ENCODE measurements at regions not wholly inside any gene's neighbourhood (a gene's known extent, or its start where the extent isn't known, plus 50 kb on each side); places are given as distances from the start of the nearest gene placed in this dataset.
A peak's percentile ranks its signal among the peaks of the same experiment; 100 is the strongest.

GRCh38 chr1:194825382-194825781, 1639.0 kb upstream of the B3GALT2 start:
- WGBS (ENCODE audit: insufficient coverage, low coverage, missing lambda C conversion rate): 54% methylated on average over 1 of the region's 1 CpG
- no peak overlapping the region for H3K4me2 ChIP-seq (ENCODE audit: insufficient read depth, low read length)
- no peak overlapping the region for H3K4me3 ChIP-seq
- H3K4me1 ChIP-seq (replicated peaks in 1 of 2; ENCODE audit: control insufficient read depth in 2 of 2, insufficient read depth in 2 of 2, low read length in 2 of 2): no peaks in the 10 kb centered on the region
- ChIA-PET CTCF (ENCODE audit: low intra/inter-chr PET ratio) (no interaction called here), POLR2A (interaction anchor here (0.8 kb wide), 1 partner anchor 49 kb away, joined by 3 read pairs; no protein-coding TSS in a partner anchor)
- no TSS peak for BruUV-seq (replicated peaks)
- H3K9me3 ChIP-seq (replicated peaks; ENCODE audit: control insufficient read depth, insufficient read depth, low read depth, low read length): no peaks in the 10 kb centered on the region
- H2AFZ ChIP-seq (ENCODE audit: low read depth, low read length): no peak overlapping the region
- DNase-seq (ENCODE audit: extremely low read depth in 1 of 4, low spot score in 3 of 4) (no peak), ATAC-seq (peak; percentile 57; the same call in 2 of the 3 replicates), FAIRE-seq (no peak)
- H3K27ac ChIP-seq (ENCODE audit: extremely low read depth, low read depth, low read length): no peak overlapping the region
- intact Hi-C loops (cut with micrococcal nuclease) (no loop called here), in situ Hi-C loops (cut with MboI) (no loop called here)
- H3K27me3 ChIP-seq (ENCODE audit: control insufficient read depth in 2 of 2, insufficient read depth in 2 of 2, low read length in 2 of 2): no peaks in the 10 kb centered on the region
- no peak overlapping the region for H3K9ac ChIP-seq (ENCODE audit: insufficient read depth in 1 of 2, low read depth in 2 of 2, low read length in 2 of 2)
- peaks cover 45% of the 10 kb centered on the region for H3K79me2 ChIP-seq (ENCODE audit: control insufficient read depth, insufficient read depth, low read length)
- H3K9me1 ChIP-seq (ENCODE audit: control insufficient read depth, insufficient read depth, low read length): no peaks in the 10 kb centered on the region
- H3K36me3 ChIP-seq (ENCODE audit: control insufficient read depth, insufficient read depth, low read length): no peaks in the 10 kb centered on the region
- H4K20me1 ChIP-seq (replicated peaks; ENCODE audit: control insufficient read depth, insufficient read depth, low read length): no peaks in the 10 kb centered on the region
- TF ChIP-seq ZNF24 (IDR thresholded peaks at IDR 0.05): no peak
- TF ChIP-seq, protein P1, sequence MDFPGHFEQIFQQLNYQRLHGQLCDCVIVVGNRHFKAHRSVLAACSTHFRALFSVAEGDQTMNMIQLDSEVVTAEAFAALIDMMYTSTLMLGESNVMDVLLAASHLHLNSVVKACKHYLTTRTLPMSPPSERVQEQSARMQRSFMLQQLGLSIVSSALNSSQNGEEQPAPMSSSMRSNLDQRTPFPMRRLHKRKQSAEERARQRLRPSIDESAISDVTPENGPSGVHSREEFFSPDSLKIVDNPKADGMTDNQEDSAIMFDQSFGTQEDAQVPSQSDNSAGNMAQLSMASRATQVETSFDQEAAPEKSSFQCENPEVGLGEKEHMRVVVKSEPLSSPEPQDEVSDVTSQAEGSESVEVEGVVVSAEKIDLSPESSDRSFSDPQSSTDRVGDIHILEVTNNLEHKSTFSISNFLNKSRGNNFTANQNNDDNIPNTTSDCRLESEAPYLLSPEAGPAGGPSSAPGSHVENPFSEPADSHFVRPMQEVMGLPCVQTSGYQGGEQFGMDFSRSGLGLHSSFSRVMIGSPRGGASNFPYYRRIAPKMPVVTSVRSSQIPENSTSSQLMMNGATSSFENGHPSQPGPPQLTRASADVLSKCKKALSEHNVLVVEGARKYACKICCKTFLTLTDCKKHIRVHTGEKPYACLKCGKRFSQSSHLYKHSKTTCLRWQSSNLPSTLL (IDR thresholded peaks at IDR 0.05): no peak
- no peak for TF ChIP-seq BRCA1 (IDR thresholded peaks at IDR 0.05)
- no peak for TF ChIP-seq BRCA1 (CRISPR knock-in tag; IDR thresholded peaks at IDR 0.05)
- TF ChIP-seq POLR2G (IDR thresholded peaks at IDR 0.05; ENCODE audit: low read depth, low read length): no peak
- TF ChIP-seq LARP7 (IDR thresholded peaks at IDR 0.05): no peak
- TF ChIP-seq POU5F1 (IDR thresholded peaks at IDR 0.05; ENCODE audit: borderline replicate concordance, low read depth, low read length, partially characterized antibody): no peak
- no peak for TF ChIP-seq MTA1 (IDR thresholded peaks at IDR 0.05; ENCODE audit: borderline replicate concordance)
- TF ChIP-seq, protein P2, sequence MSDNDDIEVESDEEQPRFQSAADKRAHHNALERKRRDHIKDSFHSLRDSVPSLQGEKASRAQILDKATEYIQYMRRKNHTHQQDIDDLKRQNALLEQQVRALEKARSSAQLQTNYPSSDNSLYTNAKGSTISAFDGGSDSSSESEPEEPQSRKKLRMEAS (CRISPR knock-in tag; IDR thresholded peaks at IDR 0.05): no peak
- TF ChIP-seq, protein P3, sequence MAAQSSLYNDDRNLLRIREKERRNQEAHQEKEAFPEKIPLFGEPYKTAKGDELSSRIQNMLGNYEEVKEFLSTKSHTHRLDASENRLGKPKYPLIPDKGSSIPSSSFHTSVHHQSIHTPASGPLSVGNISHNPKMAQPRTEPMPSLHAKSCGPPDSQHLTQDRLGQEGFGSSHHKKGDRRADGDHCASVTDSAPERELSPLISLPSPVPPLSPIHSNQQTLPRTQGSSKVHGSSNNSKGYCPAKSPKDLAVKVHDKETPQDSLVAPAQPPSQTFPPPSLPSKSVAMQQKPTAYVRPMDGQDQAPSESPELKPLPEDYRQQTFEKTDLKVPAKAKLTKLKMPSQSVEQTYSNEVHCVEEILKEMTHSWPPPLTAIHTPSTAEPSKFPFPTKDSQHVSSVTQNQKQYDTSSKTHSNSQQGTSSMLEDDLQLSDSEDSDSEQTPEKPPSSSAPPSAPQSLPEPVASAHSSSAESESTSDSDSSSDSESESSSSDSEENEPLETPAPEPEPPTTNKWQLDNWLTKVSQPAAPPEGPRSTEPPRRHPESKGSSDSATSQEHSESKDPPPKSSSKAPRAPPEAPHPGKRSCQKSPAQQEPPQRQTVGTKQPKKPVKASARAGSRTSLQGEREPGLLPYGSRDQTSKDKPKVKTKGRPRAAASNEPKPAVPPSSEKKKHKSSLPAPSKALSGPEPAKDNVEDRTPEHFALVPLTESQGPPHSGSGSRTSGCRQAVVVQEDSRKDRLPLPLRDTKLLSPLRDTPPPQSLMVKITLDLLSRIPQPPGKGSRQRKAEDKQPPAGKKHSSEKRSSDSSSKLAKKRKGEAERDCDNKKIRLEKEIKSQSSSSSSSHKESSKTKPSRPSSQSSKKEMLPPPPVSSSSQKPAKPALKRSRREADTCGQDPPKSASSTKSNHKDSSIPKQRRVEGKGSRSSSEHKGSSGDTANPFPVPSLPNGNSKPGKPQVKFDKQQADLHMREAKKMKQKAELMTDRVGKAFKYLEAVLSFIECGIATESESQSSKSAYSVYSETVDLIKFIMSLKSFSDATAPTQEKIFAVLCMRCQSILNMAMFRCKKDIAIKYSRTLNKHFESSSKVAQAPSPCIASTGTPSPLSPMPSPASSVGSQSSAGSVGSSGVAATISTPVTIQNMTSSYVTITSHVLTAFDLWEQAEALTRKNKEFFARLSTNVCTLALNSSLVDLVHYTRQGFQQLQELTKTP (IDR thresholded peaks at IDR 0.05; ENCODE audit: low read depth in 1 of 2, partially characterized antibody in 2 of 2): no peak

Data from K562 (cell line).